ENCODE measurements at regions not wholly inside any gene's neighbourhood (a gene's known extent, or its start where the extent isn't known, plus 50 kb on each side); places are given as distances from the start of the nearest gene placed in this dataset.
"Not testable (repeated sequence)": the region's sequence is repeated elsewhere in the genome, so short reads cannot be mapped to it uniquely, and the experiment has no call there.

- no peaks in the 10 kb centered on the region for H3K27me3 ChIP-seq (ENCODE audit: control insufficient read depth, insufficient read depth, low read length)
- TF ChIP-seq CTCF (IDR thresholded peaks at IDR 0.05; ENCODE audit: insufficient read depth, low read length, severe bottlenecking) = no peak
- H3K36me3 ChIP-seq (ENCODE audit: control insufficient read depth, insufficient read depth, low read length) = no peaks in the 10 kb centered on the region
- DNase-seq (ENCODE audit: low read depth) = no peak
- H3K4me3 ChIP-seq (ENCODE audit: low read depth, low read length) = no peak overlapping the region
- no peak for FAIRE-seq
Measured at GRCh38 chr1:170448661-170449158, 83.3 kb upstream of the GORAB start.

GRCh38 chr1:170457325-170458050, 74.5 kb upstream of the GORAB start:
- peak; percentile 7 for DNase-seq (ENCODE audit: low read depth)
- not testable (repeated sequence) for H3K36me3 ChIP-seq (ENCODE audit: control insufficient read depth, insufficient read depth, low read length); H3K27me3 ChIP-seq (ENCODE audit: control insufficient read depth, insufficient read depth, low read length); H3K4me3 ChIP-seq (ENCODE audit: low read depth, low read length); FAIRE-seq

- TF ChIP-seq CTCF (IDR thresholded peaks at IDR 0.05; ENCODE audit: insufficient read depth, low read length, severe bottlenecking) = no peak
- DNase-seq (ENCODE audit: low read depth) = no peak
- Histone ChIP-seq H3K27me3 (ENCODE audit: control insufficient read depth, insufficient read depth, low read length) (no peaks in the 10 kb centered on the region), H3K4me3 (ENCODE audit: low read depth, low read length) (no peak overlapping the region), H3K36me3 (ENCODE audit: control insufficient read depth, insufficient read depth, low read length) (no peaks in the 10 kb centered on the region)
- no peak for FAIRE-seq
Measured at GRCh38 chr1:170460001-170460400, 72.0 kb upstream of the GORAB start.

- Histone ChIP-seq H3K4me3 (ENCODE audit: low read depth, low read length) (no peak overlapping the region), H3K36me3 (ENCODE audit: control insufficient read depth, insufficient read depth, low read length) (no peaks in the 10 kb centered on the region), H3K27me3 (ENCODE audit: control insufficient read depth, insufficient read depth, low read length) (no peaks in the 10 kb centered on the region)
- TF ChIP-seq CTCF (IDR thresholded peaks at IDR 0.05; ENCODE audit: insufficient read depth, low read length, severe bottlenecking) = no peak
- FAIRE-seq = no peak
- no peak for DNase-seq (ENCODE audit: low read depth)
Measured at GRCh38 chr1:170460414-170461155, 71.4 kb upstream of the GORAB start.

- FAIRE-seq = no peak
Measured at GRCh38 chr1:170461291-170461747, 70.6 kb upstream of the GORAB start.

More at GRCh38 chr1:170461291-170461747, 70.6 kb upstream of the GORAB start:
- no peak for TF ChIP-seq CTCF (IDR thresholded peaks at IDR 0.05; ENCODE audit: insufficient read depth, low read length, severe bottlenecking)
- Histone ChIP-seq H3K36me3 (ENCODE audit: control insufficient read depth, insufficient read depth, low read length) (no peaks in the 10 kb centered on the region), H3K4me3 (ENCODE audit: low read depth, low read length) (no peak overlapping the region), H3K27me3 (ENCODE audit: control insufficient read depth, insufficient read depth, low read length) (no peaks in the 10 kb centered on the region)
- no peak for DNase-seq (ENCODE audit: low read depth)

All from bronchial epithelial cell (primary cell).